ENCODE measurements at regions not wholly inside any gene's neighbourhood (a gene's known extent, or its start where the extent isn't known, plus 50 kb on each side); places are given as distances from the start of the nearest gene placed in this dataset.
"Not testable (repeated sequence)": the region's sequence is repeated elsewhere in the genome, so short reads cannot be mapped to it uniquely, and the experiment has no call there.

DNA sequence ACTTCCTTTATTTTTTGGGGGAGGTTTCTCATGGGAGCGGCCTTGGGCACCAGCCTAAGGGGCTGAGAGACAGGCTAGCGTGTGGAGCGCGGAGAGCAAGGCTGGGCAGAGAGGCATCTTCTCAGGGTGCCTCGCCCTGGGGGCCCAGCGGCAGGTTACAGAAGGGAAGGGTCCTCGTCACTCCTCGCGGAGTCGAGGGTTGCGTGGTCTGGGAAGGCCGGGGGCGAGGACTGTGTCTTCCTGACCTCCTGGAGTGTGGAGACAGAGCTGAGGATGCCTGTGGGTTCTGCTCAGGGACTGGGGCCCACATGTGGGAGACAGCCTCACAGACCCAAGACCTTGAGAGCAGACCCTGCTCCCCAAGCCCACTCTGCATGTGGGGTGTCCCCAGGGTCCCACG is 79.6 kb upstream of the LRPAP1 start:
- no peak for DNase-seq

DNA sequence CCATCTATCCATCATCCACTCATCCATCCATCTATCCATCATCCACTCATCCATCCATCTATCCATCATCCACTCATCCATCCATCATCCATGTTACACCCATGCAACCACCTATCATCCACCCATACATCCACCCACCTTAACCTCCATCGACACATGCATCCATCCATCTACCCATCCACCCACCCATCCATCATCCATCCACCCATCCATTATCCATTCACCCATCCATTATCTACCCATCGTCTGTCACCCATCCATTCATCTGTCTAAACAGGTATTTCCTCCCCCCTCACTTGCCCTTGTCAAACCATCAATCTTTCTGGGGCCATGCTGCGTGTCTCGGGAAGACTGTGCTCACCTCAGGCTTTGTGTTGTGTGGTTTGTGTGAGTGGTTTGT is 78.6 kb upstream of the LRPAP1 start:
- DNase-seq, result not testable (repeated sequence)

DNA sequence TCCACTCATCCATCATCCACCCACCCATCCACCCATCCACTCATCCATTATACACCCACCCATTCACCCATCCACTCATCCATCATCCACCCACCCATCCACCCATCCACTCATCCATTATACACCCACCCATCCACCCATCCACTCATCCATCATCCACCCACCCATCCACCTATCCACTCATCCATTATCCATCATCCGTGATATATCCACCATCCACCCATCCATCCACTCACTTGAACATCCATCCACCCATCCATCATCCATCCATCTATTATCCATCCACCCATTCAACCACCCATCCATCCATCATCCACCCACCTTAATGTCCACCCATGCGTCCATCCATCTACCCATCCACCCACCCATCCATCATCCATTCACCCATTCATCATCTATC is 77.7 kb upstream of the LRPAP1 start:
- DNase-seq, result not testable (repeated sequence)

DNA sequence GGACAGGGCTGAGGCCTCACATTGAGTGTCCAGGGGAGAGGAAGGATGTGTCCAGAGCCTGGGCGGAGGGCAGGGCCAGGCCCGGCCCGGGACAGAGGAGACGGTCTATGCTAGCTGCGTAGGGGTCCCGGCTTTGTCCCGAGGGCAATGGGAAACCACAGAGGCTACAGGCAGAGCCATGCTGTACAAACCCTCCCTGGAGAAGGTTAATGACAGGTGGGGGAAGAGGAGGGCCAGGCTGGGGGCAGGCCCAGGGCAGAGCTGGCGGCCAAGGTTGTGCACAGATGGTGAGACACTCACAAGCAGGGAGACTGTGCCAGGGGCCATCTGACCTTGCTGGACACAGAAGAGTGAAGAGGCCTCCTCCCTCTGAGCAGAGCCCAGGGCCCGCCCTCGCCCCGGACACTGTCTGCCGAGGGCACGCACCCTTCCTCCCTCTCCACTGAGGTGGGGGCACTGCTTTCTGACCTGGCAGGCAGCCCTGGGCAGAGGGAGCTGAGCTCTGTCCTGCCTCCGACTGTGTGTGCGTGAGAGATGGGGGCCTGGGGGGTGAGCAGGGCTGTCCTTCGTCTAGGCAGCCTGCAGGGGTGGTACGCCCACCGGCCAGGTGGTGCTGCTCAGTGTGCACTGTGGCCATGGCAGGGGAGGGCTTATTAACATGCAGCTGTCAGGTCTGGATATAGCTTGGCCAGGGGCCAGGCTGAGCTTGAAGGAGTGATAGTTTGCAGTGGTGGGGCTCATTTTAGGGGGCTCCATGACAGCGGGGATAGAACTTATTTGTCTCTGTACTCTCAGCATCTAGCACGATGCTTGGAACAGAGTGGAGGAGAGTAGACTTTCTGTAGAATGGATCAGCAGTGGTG is 75.7 kb upstream of the LRPAP1 start:
- peak; percentile 30 for DNase-seq

DNA sequence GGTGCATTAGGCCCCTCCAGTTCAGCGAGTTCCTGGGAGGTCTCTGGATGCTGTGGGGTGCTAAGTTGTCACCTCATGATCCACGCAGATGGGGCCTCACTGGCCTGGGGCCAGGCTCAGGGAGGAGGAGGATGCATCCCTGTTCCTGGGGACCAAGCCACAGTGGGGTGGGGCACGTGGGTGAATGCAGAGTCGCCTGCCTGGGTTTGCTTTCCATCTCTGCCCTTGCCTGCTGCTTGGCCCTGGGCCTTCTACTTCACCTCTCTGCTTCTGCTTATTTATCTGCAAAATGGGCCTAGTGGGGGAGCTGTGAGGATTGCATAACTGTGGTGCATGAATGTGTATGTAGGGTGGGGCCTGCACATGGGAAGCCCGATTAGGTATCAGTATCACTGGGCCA is 74.6 kb upstream of the LRPAP1 start:
- DNase-seq, result not testable (repeated sequence)

- not testable (repeated sequence) for DNase-seq
Measured at GRCh38 chr4:3606271-3606670, 74.0 kb upstream of the LRPAP1 start.

DNA sequence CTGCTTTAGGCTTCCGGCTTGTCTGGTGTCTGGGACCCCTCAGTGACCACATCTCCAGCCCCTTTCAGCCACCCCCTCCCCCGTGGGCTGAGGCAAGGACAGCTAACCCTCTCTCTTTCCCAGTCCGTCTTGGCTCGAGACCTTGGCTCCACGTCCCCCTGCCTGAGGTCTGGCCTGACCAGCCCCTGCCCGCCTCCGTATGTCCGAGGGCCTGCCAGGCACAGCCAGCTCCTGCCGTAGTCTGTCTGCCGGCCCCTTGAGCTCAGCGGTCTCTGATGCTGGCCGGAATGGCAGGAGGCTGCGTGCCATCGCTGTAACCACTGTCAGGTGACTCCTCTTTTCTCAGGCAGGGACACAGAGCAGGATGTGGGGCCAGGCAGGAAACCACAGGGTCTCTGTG is 73.3 kb upstream of the LRPAP1 start:
- DNase-seq, result no peak

DNA sequence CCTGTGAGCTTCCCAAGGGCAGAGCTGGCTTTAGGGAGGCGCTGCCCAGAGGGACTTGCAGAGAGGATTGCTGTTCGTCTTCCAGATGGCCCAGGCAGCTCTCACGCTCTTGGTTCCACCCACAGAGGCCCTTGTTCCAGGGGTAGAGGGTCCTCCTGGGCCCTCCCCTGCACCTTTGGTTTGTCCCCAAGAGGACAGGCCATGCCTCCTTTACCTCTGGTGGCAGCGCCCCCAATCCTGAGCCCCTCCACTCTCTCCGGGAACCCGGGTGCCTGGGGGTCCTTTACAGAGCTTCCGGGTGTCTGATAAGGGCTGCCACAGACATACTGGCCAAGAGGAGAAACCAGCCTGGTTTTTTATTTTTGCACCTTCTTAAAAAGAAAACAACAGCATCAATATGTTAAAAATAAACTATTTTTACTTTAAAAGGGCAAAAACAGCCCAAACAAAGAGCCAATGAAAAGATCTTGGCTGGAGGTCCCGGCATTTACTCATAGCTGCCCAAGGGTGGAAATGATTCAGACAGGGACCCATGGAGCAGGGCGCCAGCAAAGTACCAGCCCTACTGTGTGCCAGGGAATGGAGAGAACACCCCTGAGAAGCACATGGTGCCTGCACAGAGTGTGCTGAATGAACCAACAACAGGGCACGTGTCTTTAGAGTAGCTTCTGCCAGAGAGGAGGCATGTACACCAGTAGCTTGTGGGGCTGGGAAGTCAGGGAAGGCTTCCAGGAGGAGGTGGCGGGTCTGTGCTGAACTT is 70.8 kb upstream of the LRPAP1 start:
- not testable (repeated sequence) for DNase-seq

DNA sequence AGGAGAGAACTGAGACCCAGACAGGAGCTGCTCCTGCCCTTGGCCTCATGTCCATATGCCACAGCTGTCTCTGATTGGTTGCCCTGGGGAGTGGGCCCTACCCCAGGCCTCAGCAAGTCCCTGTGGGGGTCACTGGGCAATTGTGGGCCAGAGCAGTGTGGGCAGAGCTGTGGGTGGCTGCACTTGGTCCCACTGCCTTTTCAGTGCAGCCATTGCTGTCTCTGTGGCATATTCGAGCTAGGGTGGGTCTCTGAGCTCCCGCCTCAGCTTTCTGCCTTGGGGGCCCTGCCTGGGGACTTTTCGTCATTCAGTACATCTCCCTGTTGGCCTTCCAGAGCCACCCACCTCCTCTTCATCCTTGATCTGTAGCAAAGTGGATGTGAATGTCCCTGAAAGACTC is 69.8 kb upstream of the LRPAP1 start:
- DNase-seq, result no peak

DNA sequence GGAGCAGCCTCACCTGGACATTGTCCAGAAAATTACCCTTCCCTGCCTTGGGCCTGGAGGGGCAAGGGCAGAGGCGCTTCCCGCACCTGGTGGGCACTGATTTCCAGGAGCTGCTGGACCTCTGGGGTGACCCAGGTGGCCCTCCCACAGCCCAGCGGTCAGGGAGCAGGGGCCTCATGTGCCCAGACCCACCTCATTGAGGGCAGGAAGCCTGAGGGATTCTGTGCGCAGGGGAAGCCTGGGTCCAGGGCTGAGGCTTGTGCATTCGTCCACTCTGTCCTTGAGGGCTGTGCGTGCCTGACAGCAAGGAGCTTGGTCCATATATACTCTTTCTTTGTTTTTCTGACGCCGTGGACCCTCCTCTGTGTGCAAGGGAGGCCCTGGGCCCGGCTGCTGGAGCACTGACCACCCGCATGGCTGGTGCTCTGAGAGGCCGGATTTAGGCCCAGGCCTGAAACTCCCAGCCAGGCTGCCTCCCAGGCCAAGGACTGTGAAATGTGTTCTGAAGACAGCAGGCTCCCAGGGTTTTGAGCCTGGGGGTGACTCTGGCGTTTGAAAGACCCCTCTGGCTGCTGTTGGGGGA is 69.0 kb upstream of the LRPAP1 start:
- not testable (repeated sequence) for DNase-seq

- DNase-seq, result no peak
Measured at GRCh38 chr4:3599951-3600350, 67.7 kb upstream of the LRPAP1 start.

DNA sequence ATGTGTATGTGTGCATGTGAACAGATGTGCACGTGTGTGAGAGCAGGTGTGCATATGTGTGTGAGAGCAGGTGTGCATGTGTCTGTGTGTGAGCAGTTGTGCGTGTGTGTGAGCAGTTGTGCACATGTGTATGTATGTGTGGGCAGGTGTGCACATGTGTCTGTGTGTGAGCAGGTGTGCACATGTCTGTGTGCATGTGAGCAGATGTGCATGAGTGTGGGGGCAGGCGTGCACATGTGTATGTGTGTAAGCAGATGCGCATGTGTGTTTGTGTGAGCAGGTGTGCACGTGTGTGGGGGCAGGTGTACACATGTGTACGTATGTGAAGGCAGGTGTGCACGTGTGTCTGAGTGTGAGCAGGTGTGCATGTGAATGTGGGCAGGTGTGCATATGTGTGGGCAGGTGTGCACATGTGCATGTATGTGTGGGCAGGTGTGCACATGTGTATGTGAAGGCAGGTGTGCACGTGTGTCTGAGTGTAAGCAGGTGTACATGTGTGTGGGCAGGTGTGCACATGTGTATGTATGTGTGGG is 66.5 kb upstream of the LRPAP1 start:
- no peak for DNase-seq

DNA sequence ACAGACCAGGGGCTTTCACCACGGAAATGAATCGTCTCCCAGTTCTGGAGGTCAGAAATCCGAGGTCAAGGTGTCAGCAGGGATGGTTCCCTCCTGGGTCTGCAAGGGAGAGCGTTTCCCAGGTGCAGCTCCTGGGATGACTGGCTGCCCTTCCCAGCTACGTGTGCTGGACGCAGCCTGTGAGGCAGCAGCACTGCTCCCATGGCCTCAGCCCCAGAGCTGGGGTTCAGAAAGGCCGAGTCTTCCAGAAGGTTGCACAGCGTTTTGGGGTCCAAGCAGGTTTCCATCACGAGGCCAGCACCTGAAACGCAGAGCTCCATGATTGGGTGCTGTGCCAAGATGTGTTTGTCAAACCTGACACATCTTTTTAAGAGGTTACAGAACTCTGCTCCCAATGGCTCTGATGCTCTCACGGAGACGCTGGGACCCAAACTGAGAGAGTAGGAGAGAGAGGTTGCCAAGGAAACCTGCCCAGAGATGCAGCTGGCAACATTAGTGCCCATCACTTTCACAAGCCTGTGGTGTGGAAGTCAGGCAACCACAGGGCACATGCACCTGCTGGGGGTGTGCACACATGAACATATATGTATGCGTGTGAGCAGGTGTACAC is 65.8 kb upstream of the LRPAP1 start:
- not testable (repeated sequence) for DNase-seq

DNA sequence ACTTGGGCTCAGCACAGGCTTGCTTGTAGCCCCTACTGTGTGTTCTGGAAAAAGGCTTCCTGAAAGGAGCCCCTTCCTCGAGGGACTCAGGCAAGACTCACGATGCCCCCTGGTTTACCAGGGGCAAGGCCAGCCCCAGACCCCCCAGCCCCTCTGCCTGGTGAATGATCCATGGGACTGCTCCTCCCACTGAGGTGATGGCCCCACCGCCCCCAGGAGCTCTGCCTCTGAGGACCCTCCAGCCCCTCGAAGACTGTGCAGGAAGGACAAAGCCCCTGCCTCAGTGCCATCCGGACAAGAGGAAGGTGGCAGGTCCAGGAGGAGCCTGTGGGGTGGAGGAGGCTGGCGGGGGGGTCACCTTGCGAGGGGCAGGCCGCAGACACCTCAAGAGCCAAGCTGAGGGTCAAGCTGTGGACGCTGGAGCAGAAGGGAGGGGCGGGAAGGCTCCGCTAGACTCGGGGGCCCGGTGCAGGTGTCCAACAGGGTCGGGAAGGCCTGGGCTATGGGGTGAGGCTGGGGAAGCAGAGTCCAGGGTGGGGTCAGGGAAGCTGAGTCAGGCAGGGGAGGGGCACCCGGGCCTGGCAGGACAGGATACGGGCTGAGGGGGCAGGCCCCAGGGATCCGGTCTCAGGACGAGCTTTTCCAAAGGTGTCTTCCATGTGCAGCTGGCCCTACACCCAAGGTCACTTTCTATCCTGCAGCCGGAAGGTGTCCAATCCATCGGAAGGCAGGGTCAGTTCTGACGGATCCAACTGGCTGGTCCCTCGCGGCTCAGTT is 64.9 kb upstream of the LRPAP1 start:
- DNase-seq, result not testable (repeated sequence)

- not testable (repeated sequence) for DNase-seq
Measured at GRCh38 chr4:3595627-3596291, 63.5 kb upstream of the LRPAP1 start.

DNA sequence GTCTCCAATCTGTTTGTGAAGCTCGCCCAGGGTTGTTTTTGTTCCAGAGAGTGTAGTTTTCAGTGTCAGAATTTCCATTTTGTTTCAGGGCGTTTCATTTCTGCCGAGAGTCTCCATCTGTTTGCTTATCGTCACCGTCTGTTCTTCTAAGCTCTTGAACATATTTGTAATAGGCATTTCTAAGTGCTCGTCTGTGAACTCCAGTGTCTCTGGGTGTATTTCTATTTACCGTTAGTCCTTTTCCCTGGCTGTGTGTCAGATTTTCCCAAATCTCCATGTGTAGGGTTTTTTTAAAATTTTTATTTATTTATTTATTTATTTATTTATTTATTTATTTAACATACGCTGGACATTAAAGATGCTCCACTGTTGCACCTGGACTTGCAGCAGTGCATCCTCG is 62.5 kb upstream of the LRPAP1 start:
- not testable (repeated sequence) for DNase-seq

GRCh38 chr4:3589946-3590924 is 58.0 kb upstream of the LRPAP1 start:
- DNase-seq, result not testable (repeated sequence)

GRCh38 chr4:3589379-3589778 is 57.2 kb upstream of the LRPAP1 start:
- not testable (repeated sequence) for DNase-seq

- DNase-seq, result not testable (repeated sequence)
Measured at GRCh38 chr4:3588517-3589194, 56.4 kb upstream of the LRPAP1 start.

GRCh38 chr4:3586596-3586995 is 54.4 kb upstream of the LRPAP1 start:
- DNase-seq, result not testable (repeated sequence)

All from NCI-H774 (cell line).